Panc1 (cell line): ENCODE measurements at regions not wholly inside any gene's neighbourhood (a gene's known extent, or its start where the extent isn't known, plus 50 kb on each side); places are given as distances from the start of the nearest gene placed in this dataset.

Experiments
- ATAC-seq: fragments of 200-7000 bp; cut with Tn5 transposase; 2 replicates; pipeline ENCODE4 v1.9.1; 2020; ENCODE audit warnings: mild to moderate bottlenecking, moderate library complexity
- BruUV-seq: library from RNA; stranded (reverse); fragments of 400-500 nt; replicated peaks from 2 replicates; lab custom pipeline; 2021; lab: Mats Ljungman, UMichigan
- CTCF ChIA-PET: fragments of 300-600 bp; sonication (Branson Sonifier 250); formaldehyde crosslinking; loops from one replicate; lab custom pipeline; 2022; ENCODE audit warnings: antibody characterized with exemption; lab: Charles Lee
- POLR2A ChIA-PET: fragments of 300-600 bp; sonication (Branson Sonifier 250); formaldehyde crosslinking; loops from one replicate; lab custom pipeline; 2022; ENCODE audit warnings: antibody characterized with exemption; lab: Charles Lee
- DNase-seq: peaks from one replicate; pipeline ENCODE4 v3.0.0-alpha.2; 2010; ENCODE audit warnings: low read depth, low spot score
- H3K27ac ChIP-seq: 2 replicates; pipeline ENCODE4 v1.5.1; 2011; ENCODE audit warnings: mild to moderate bottlenecking, low read length, inconsistent platforms
- H3K27me3 ChIP-seq: fragments of 200-500 bp; sonication (Bioruptor generic); 2 replicates; pipeline ENCODE4 v1.6.0; 2014; ENCODE audit warnings: low read length, inconsistent platforms; ENCODE audit not compliant: control insufficient read depth, insufficient read depth
- H3K36me3 ChIP-seq: fragments of 200-500 bp; sonication (Bioruptor generic); 2 replicates; pipeline ENCODE4 v1.5.1; 2014; ENCODE audit warnings: inconsistent platforms, mild to moderate bottlenecking, low read length, moderate library complexity; ENCODE audit not compliant: control insufficient read depth, insufficient read depth
- H3K4me1 ChIP-seq: 2 replicates; pipeline ENCODE4 v1.5.1; 2011; ENCODE audit warnings: inconsistent platforms, mild to moderate bottlenecking, low read length, moderate library complexity; ENCODE audit not compliant: control insufficient read depth, insufficient read depth
- H3K4me3 ChIP-seq, 2 experiments: 2 replicates each; pipeline ENCODE4 v1.5.1; 2011 to 2012; ENCODE audit warnings: low read depth in 2 of 2, low read length in 2 of 2, mild to moderate bottlenecking in 2 of 2, inconsistent platforms in 1 of 2, moderate library complexity in 1 of 2
- H3K9me3 ChIP-seq: fragments of 200-500 bp; sonication (Bioruptor generic); 2 replicates; pipeline ENCODE4 v1.5.1; 2014; ENCODE audit warnings: low read depth, mild to moderate bottlenecking, inconsistent platforms, low read length, moderate library complexity; ENCODE audit not compliant: control insufficient read depth, insufficient read depth
- POLR2AphosphoS5 ChIP-seq: IDR thresholded peaks from 2 replicates; pipeline ENCODE4 v1.6.1; 2012; ENCODE audit warnings: mild to moderate bottlenecking, low read depth, low read length, moderate library complexity
- REST ChIP-seq, 2 experiments: IDR thresholded peaks; 2 replicates each; pipeline ENCODE4 v1.6.1; 2011 to 2012; ENCODE audit warnings: low read depth in 2 of 2, control low read depth in 1 of 2, low read length in 1 of 2, mild to moderate bottlenecking in 1 of 2, moderate library complexity in 1 of 2; ENCODE audit not compliant: insufficient read depth in 1 of 2
- SIN3A ChIP-seq: IDR thresholded peaks from 2 replicates; pipeline ENCODE4 v1.6.1; 2012; ENCODE audit warnings: low read depth, mild to moderate bottlenecking, low read length, moderate library complexity, borderline replicate concordance; ENCODE audit not compliant: insufficient read depth
- TCF7L2 ChIP-seq: IDR thresholded peaks from 2 replicates; pipeline ENCODE4 v1.6.1; 2011; ENCODE audit warnings: mild to moderate bottlenecking, low read depth, low read length, inconsistent platforms
- in situ Hi-C: cut with HindIII; loops from 2 replicates; pipeline ENCODE4 v1.10.0; 2016; ENCODE audit warnings: low sequenced_read_pairs, low pct_unique_long_range_greater_than_20kb
- intact Hi-C: fragments of 100-400 bp; cut with micrococcal nuclease; formaldehyde crosslinking; loops from one replicate; pipeline ENCODE4 v1.10.0; 2022; ENCODE audit not compliant: unreplicated experiment
- TF ChIP-seq, protein P1 (sequence below): fragments of 450-650 bp; IDR thresholded peaks from 2 replicates; pipeline ENCODE4 v1.5.1; 2017; ENCODE audit warnings: mild to moderate bottlenecking

- Histone ChIP-seq H3K9me3 (no peaks in the 10 kb centered on the region), H3K4me3 (no peak overlapping the region), H3K27me3 (peaks cover 3% of the 10 kb centered on the region; the same call in 1 of the 2 replicates), H3K36me3 (no peaks in the 10 kb centered on the region), H3K27ac (no peak overlapping the region), H3K4me1 (no peaks in the 10 kb centered on the region)
- TF ChIP-seq POLR2AphosphoS5: no peak
- TF ChIP-seq, protein P1, sequence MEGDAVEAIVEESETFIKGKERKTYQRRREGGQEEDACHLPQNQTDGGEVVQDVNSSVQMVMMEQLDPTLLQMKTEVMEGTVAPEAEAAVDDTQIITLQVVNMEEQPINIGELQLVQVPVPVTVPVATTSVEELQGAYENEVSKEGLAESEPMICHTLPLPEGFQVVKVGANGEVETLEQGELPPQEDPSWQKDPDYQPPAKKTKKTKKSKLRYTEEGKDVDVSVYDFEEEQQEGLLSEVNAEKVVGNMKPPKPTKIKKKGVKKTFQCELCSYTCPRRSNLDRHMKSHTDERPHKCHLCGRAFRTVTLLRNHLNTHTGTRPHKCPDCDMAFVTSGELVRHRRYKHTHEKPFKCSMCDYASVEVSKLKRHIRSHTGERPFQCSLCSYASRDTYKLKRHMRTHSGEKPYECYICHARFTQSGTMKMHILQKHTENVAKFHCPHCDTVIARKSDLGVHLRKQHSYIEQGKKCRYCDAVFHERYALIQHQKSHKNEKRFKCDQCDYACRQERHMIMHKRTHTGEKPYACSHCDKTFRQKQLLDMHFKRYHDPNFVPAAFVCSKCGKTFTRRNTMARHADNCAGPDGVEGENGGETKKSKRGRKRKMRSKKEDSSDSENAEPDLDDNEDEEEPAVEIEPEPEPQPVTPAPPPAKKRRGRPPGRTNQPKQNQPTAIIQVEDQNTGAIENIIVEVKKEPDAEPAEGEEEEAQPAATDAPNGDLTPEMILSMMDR: no peak
- no peak for TF ChIP-seq SIN3A
- ATAC-seq (no peak), DNase-seq (no peak)
- ChIA-PET CTCF (no interaction called here), POLR2A (no interaction called here)
- in situ Hi-C loops: no loop called here
- intact Hi-C loops: no loop called here
- no TSS peak for BruUV-seq
Observed at GRCh38 chr14:96661244-96661969, 135.8 kb upstream of the VRK1 start.

DNA sequence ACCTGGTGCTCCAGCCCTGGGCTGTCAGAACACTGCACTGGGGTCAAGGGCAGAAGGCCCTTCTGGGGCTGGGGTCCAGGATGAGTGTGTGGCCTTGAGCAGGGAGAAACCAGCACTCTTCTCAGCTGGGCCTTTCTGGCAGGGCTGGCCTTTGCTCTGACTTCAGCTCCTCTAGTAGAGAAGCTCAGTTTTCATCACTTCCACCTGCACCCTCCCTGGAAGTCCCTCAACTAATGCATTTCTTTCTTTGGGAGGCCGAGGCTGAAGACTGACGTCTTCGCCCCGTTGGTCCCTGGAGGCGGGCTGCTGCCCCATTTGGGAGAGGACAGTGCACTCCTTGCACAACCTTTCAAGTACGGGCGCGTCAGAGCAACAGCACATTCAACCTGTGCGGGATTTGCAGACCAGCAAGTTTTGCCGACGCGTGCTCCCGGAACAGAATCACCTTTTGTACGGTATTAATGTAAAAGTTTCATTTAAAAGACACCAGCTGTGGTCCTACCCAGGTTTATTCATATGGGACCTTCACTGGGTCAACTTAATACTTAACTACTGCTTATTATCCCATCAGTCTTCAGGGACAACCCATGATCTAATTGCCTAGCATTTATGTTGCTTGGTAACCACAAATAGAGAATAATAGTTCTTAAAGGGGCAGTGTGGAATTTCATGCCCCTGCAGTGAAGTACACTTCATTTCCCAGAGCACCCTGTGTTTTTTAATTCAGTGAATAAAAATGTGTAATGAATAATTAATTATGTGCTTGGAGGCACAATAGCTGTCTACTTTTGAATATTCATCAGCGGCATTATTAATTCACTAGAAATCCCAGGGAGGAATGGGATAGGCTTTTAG is 134.8 kb upstream of the VRK1 start:
- Histone ChIP-seq H3K36me3 (no peaks in the 10 kb centered on the region), H3K4me1 (no peaks in the 10 kb centered on the region), H3K4me3 (no peak overlapping the region), H3K9me3 (no peaks in the 10 kb centered on the region), H3K27me3 (peaks cover 5% of the 10 kb centered on the region), H3K27ac (no peak overlapping the region)
- intact Hi-C loops (no loop called here), in situ Hi-C loops (no loop called here)
- ATAC-seq (no peak), DNase-seq (no peak)
- no TSS peak for BruUV-seq
- ChIA-PET POLR2A (no interaction called here), CTCF (no interaction called here)
- no peak for TF ChIP-seq SIN3A
- no peak for TF ChIP-seq REST (IDR thresholded peaks at IDR 0.05; ENCODE audit: insufficient read depth in 1 of 2, low read depth in 2 of 2, low read length in 1 of 2)
- TF ChIP-seq, protein P1: no peak
- TF ChIP-seq TCF7L2: no peak
- no peak for TF ChIP-seq POLR2AphosphoS5
